GM23338 (cell line): ENCODE measurements at regions not wholly inside any gene's neighbourhood (a gene's known extent, or its start where the extent isn't known, plus 50 kb on each side); places are given as distances from the start of the nearest gene placed in this dataset.

ENCODE experiments used
- ATAC-seq: fragments of 200-7000 bp; cut with Tn5 transposase; 3 replicates; pipeline ENCODE4 v1.9.1; 2020
- DNase-seq: peaks from one replicate; pipeline ENCODE4 v3.0.0-alpha.2; 2015; ENCODE audit warnings: low spot score
- H2AFZ ChIP-seq: fragments of 200-600 bp; sonication (generic); 2 replicates; pipeline ENCODE4 v1.8.0; 2016; ENCODE audit warnings: antibody characterized with exemption, mild to moderate bottlenecking, moderate library complexity
- H3F3A ChIP-seq: fragments of 200-600 bp; sonication (generic); replicated peaks from 2 replicates; pipeline ENCODE4 v1.8.0; 2017; ENCODE audit warnings: antibody characterized with exemption, mixed run types, low read depth
- H3K27ac ChIP-seq: fragments of 200-600 bp; sonication (generic); 2 replicates; pipeline ENCODE4 v1.6.1; 2016; ENCODE audit warnings: low read depth
- H3K27me3 ChIP-seq: fragments of 200-600 bp; sonication (generic); 2 replicates; pipeline ENCODE4 v1.8.0; 2016; ENCODE audit warnings: mild to moderate bottlenecking, mixed run types, moderate library complexity; ENCODE audit not compliant: insufficient read depth
- H3K36me3 ChIP-seq: fragments of 200-600 bp; sonication (generic); 2 replicates; pipeline ENCODE4 v1.8.0; 2016; ENCODE audit warnings: mild to moderate bottlenecking; ENCODE audit not compliant: insufficient read depth
- H3K4me1 ChIP-seq: fragments of 200-600 bp; sonication (generic); 2 replicates; pipeline ENCODE4 v1.8.0; 2016; ENCODE audit warnings: mild to moderate bottlenecking, moderate library complexity; ENCODE audit not compliant: insufficient read depth
- H3K4me2 ChIP-seq: fragments of 200-600 bp; sonication (generic); 2 replicates; pipeline ENCODE4 v1.7.1; 2017; ENCODE audit warnings: mixed run types
- H3K4me3 ChIP-seq: fragments of 200-600 bp; sonication (generic); 2 replicates; pipeline ENCODE4 v1.6.1; 2016; ENCODE audit warnings: mixed run types
- H3K79me2 ChIP-seq: fragments of 200-600 bp; sonication (generic); replicated peaks from 2 replicates; pipeline ENCODE4 v1.8.0; 2017; ENCODE audit warnings: mild to moderate bottlenecking; ENCODE audit not compliant: insufficient read depth
- H3K9me2 ChIP-seq: fragments of 200-600 bp; sonication (generic); 2 replicates; pipeline ENCODE4 v1.8.0; 2017; ENCODE audit not compliant: insufficient read depth
- H4K20me1 ChIP-seq: fragments of 200-600 bp; sonication (generic); replicated peaks from 2 replicates; pipeline ENCODE4 v1.8.0; 2017; ENCODE audit warnings: mild to moderate bottlenecking; ENCODE audit not compliant: insufficient read depth
- H3K27ac Mint-ChIP-seq: 2 replicates; pipeline ENCODE4 v1.8.0; 2020; ENCODE audit warnings: inconsistent platforms, mild to moderate bottlenecking, moderate library complexity, mixed read lengths
- H3K27me3 Mint-ChIP-seq: 3 replicates; pipeline ENCODE4 v1.8.0; 2022; ENCODE audit warnings: low read depth, mild to moderate bottlenecking, moderate library complexity, mixed read lengths, inconsistent platforms; ENCODE audit not compliant: insufficient read depth, poor library complexity
- H3K36me3 Mint-ChIP-seq: 3 replicates; pipeline ENCODE4 v1.8.0; 2021; ENCODE audit warnings: low read depth, mild to moderate bottlenecking, inconsistent platforms, moderate library complexity, mixed read lengths
- H3K4me1 Mint-ChIP-seq: 3 replicates; pipeline ENCODE4 v1.8.0; 2020; ENCODE audit warnings: mild to moderate bottlenecking, inconsistent platforms, mixed read lengths
- H3K4me3 Mint-ChIP-seq: 3 replicates; pipeline ENCODE4 v1.8.0; 2021; ENCODE audit warnings: moderate library complexity, mild to moderate bottlenecking, inconsistent platforms, mixed read lengths
- H3K9me3 Mint-ChIP-seq: 3 replicates; pipeline ENCODE4 v1.8.0; 2020; ENCODE audit warnings: moderate library complexity, mild to moderate bottlenecking, inconsistent platforms, mixed read lengths
- CREB1 ChIP-seq: fragments of 250-450 bp; sonication (Bioruptor Pico); IDR thresholded peaks from 2 replicates; pipeline ENCODE4 v1.5.0; 2020; ENCODE audit warnings: low read depth, mild to moderate bottlenecking, moderate library complexity
- CTCF ChIP-seq, 2 experiments: fragments of 200-600 bp in 1 of 2; sonication (generic) in 1 of 2; conservative IDR thresholded peaks; 2 replicates each; pipeline versions ENCODE4 v1.5.1 to v1.6.1; 2016 to 2017; ENCODE audit warnings: antibody characterized with exemption in 2 of 2, low read depth in 2 of 2, mild to moderate bottlenecking in 2 of 2, moderate library complexity in 1 of 2
- ETS1 ChIP-seq: IDR thresholded peaks from 2 replicates; pipeline ENCODE4 v1.6.1; 2016; ENCODE audit warnings: antibody characterized with exemption
- EZH2 ChIP-seq: fragments of 200-600 bp; sonication (generic); IDR thresholded peaks from one replicate; pipeline ENCODE4 v1.8.0; 2017; ENCODE audit warnings: antibody characterized with exemption, mild to moderate bottlenecking, low read depth; ENCODE audit not compliant: unreplicated experiment
- EZH2phosphoT487 ChIP-seq: fragments of 200-600 bp; sonication (generic); IDR thresholded peaks from one replicate; pipeline ENCODE4 v1.8.1; 2018; ENCODE audit warnings: antibody characterized with exemption; ENCODE audit not compliant: unreplicated experiment
- JUNB ChIP-seq: IDR thresholded peaks from one replicate; pipeline ENCODE4 v1.6.1; 2016; ENCODE audit warnings: antibody characterized with exemption; ENCODE audit not compliant: unreplicated experiment
- NANOG ChIP-seq: IDR thresholded peaks from 2 replicates; pipeline ENCODE4 v1.6.1; 2016; ENCODE audit warnings: antibody characterized with exemption, borderline replicate concordance
- POLR2AphosphoS5 ChIP-seq: IDR thresholded peaks from 2 replicates; pipeline ENCODE4 v1.6.1; 2016; ENCODE audit warnings: antibody characterized with exemption, low read depth
- STAT1 ChIP-seq: IDR thresholded peaks from one replicate; pipeline ENCODE4 v1.6.1; 2016; ENCODE audit warnings: antibody characterized with exemption; ENCODE audit not compliant: unreplicated experiment
- ZNF114 ChIP-seq: fragments of 250-450 bp; sonication (Bioruptor Pico); IDR thresholded peaks from 2 replicates; pipeline ENCODE4 v1.5.0; 2020; ENCODE audit warnings: mild to moderate bottlenecking, moderate library complexity
- ZNF331 ChIP-seq: fragments of 250-450 bp; sonication (Bioruptor Pico); IDR thresholded peaks from 2 replicates; pipeline ENCODE4 v1.5.0; 2020; ENCODE audit warnings: low read depth, mild to moderate bottlenecking, moderate library complexity
- TF ChIP-seq, protein P1 (sequence below): IDR thresholded peaks from one replicate; pipeline ENCODE4 v1.6.1; 2018; ENCODE audit warnings: antibody characterized with exemption; ENCODE audit not compliant: unreplicated experiment

- Mint-ChIP-seq H3K4me3 (no peak overlapping the region), H3K36me3 (no peaks in the 10 kb centered on the region), H3K9me3 (no peaks in the 10 kb centered on the region), H3K27ac (no peak overlapping the region), H3K27me3 (peaks cover 8% of the 10 kb centered on the region), H3K4me1 (peaks cover 5% of the 10 kb centered on the region)
- H3K79me2 ChIP-seq: no peaks in the 10 kb centered on the region
- ATAC-seq: no peak
- H4K20me1 ChIP-seq: no peaks in the 10 kb centered on the region
- no peaks in the 10 kb centered on the region for H3F3A ChIP-seq
- DNase-seq: no peak
- H3K4me2 ChIP-seq: no peak overlapping the region
- peaks cover 3% of the 10 kb centered on the region; the same call in 1 of the 2 replicates for H3K9me2 ChIP-seq
- H3K4me3 ChIP-seq: no peak overlapping the region
- peaks cover 18% of the 10 kb centered on the region for H3K4me1 ChIP-seq
- no peak overlapping the region for H2AFZ ChIP-seq
- H3K27ac ChIP-seq: no peak overlapping the region
- no peaks in the 10 kb centered on the region for H3K27me3 ChIP-seq
- no peaks in the 10 kb centered on the region for H3K36me3 ChIP-seq
- no peak for TF ChIP-seq JUNB
- TF ChIP-seq EZH2phosphoT487: no peak
Observed at GRCh38 chr10:128894641-128895040, 572.4 kb upstream of the MGMT start.

- Histone ChIP-seq H3F3A (no peaks in the 10 kb centered on the region), H3K9me2 (peaks cover 3% of the 10 kb centered on the region; the same call in 1 of the 2 replicates), H3K27ac (no peak overlapping the region), H3K36me3 (no peaks in the 10 kb centered on the region), H3K4me1 (peaks cover 18% of the 10 kb centered on the region), H2AFZ (no peak overlapping the region), H3K79me2 (no peaks in the 10 kb centered on the region), H3K4me2 (no peak overlapping the region), H3K27me3 (no peaks in the 10 kb centered on the region), H4K20me1 (no peaks in the 10 kb centered on the region), H3K4me3 (no peak overlapping the region)
- no peak overlapping the region for H3K4me3 Mint-ChIP-seq
- no peaks in the 10 kb centered on the region for H3K36me3 Mint-ChIP-seq
- H3K9me3 Mint-ChIP-seq: no peaks in the 10 kb centered on the region
- H3K27me3 Mint-ChIP-seq: peaks cover 8% of the 10 kb centered on the region
- DNase-seq (no peak), ATAC-seq (no peak)
- H3K27ac Mint-ChIP-seq: no peak overlapping the region
- peaks cover 5% of the 10 kb centered on the region for H3K4me1 Mint-ChIP-seq
- TF ChIP-seq, protein P1, sequence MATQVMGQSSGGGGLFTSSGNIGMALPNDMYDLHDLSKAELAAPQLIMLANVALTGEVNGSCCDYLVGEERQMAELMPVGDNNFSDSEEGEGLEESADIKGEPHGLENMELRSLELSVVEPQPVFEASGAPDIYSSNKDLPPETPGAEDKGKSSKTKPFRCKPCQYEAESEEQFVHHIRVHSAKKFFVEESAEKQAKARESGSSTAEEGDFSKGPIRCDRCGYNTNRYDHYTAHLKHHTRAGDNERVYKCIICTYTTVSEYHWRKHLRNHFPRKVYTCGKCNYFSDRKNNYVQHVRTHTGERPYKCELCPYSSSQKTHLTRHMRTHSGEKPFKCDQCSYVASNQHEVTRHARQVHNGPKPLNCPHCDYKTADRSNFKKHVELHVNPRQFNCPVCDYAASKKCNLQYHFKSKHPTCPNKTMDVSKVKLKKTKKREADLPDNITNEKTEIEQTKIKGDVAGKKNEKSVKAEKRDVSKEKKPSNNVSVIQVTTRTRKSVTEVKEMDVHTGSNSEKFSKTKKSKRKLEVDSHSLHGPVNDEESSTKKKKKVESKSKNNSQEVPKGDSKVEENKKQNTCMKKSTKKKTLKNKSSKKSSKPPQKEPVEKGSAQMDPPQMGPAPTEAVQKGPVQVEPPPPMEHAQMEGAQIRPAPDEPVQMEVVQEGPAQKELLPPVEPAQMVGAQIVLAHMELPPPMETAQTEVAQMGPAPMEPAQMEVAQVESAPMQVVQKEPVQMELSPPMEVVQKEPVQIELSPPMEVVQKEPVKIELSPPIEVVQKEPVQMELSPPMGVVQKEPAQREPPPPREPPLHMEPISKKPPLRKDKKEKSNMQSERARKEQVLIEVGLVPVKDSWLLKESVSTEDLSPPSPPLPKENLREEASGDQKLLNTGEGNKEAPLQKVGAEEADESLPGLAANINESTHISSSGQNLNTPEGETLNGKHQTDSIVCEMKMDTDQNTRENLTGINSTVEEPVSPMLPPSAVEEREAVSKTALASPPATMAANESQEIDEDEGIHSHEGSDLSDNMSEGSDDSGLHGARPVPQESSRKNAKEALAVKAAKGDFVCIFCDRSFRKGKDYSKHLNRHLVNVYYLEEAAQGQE: no peak
- no peak for TF ChIP-seq ZNF114 (CRISPR knock-in tag)
- TF ChIP-seq JUNB: no peak
- TF ChIP-seq ETS1: no peak
- TF ChIP-seq CTCF (conservative IDR thresholded peaks at IDR 0.05; ENCODE audit: low read depth in 2 of 2): no peak
- no peak for TF ChIP-seq STAT1
- no peak for TF ChIP-seq CREB1 (CRISPR knock-in tag)
- no peak for TF ChIP-seq POLR2AphosphoS5
- no peak for TF ChIP-seq EZH2
- no peak for TF ChIP-seq NANOG
- TF ChIP-seq ZNF331: no peak
- no peak for TF ChIP-seq EZH2phosphoT487
Observed at GRCh38 chr10:128895473-128895872, 571.6 kb upstream of the MGMT start.
